WI38 (cell line): ENCODE measurements at regions not wholly inside any gene's neighbourhood (a gene's known extent, or its start where the extent isn't known, plus 50 kb on each side); places are given as distances from the start of the nearest gene placed in this dataset.

Experiments
- H3K4me3 ChIP-seq: 2 replicates; pipeline ENCODE4 v1.5.1; 2011; ENCODE audit warnings: low read depth, mild to moderate bottlenecking, control low read depth, low read length
- CTCF ChIP-seq: IDR thresholded peaks from 2 replicates; pipeline ENCODE4 v1.5.1; 2012; ENCODE audit warnings: low read depth, mild to moderate bottlenecking, control low read depth, low read length

GRCh38 chr2:14831458-14831857, 198.9 kb downstream of the LRATD1 start:
- no peak overlapping the region for H3K4me3 ChIP-seq
- no peak for TF ChIP-seq CTCF

- no peak overlapping the region for H3K4me3 ChIP-seq
- TF ChIP-seq CTCF, result no peak
These were observed 211.1 kb downstream of the LRATD1 start for GRCh38 chr2:14843507-14844204.

GRCh38 chr2:14855751-14856150, 223.2 kb downstream of the LRATD1 start:
- no peak overlapping the region for H3K4me3 ChIP-seq
- no peak for TF ChIP-seq CTCF

- no peak for TF ChIP-seq CTCF
- H3K4me3 ChIP-seq, result no peak overlapping the region
These were observed 228.7 kb downstream of the LRATD1 start for GRCh38 chr2:14861181-14861580.

GRCh38 chr2:14866736-14867352, 234.3 kb downstream of the LRATD1 start:
- H3K4me3 ChIP-seq, result no peak overlapping the region
- TF ChIP-seq CTCF, result no peak

- no peak overlapping the region for H3K4me3 ChIP-seq
- TF ChIP-seq CTCF, result no peak
These were observed 235.3 kb downstream of the LRATD1 start for GRCh38 chr2:14867853-14868252.

- H3K4me3 ChIP-seq, result no peak overlapping the region
- no peak for TF ChIP-seq CTCF
These were observed 240.3 kb downstream of the LRATD1 start for GRCh38 chr2:14872779-14873325.
